NB4 (cell line): ENCODE measurements at regions not wholly inside any gene's neighbourhood (a gene's known extent, or its start where the extent isn't known, plus 50 kb on each side); places are given as distances from the start of the nearest gene placed in this dataset.
"Not testable (repeated sequence)": the region's sequence is repeated elsewhere in the genome, so short reads cannot be mapped to it uniquely, and the experiment has no call there.

ENCODE experiments used
- DNase-seq: peaks from one replicate; pipeline ENCODE4 v3.0.0; 2010; ENCODE audit warnings: low read depth
- H3K4me3 ChIP-seq: one replicate; pipeline ENCODE4 v1.5.1; 2011; ENCODE audit warnings: mild to moderate bottlenecking, low read depth, low read length, moderate library complexity

DNA sequence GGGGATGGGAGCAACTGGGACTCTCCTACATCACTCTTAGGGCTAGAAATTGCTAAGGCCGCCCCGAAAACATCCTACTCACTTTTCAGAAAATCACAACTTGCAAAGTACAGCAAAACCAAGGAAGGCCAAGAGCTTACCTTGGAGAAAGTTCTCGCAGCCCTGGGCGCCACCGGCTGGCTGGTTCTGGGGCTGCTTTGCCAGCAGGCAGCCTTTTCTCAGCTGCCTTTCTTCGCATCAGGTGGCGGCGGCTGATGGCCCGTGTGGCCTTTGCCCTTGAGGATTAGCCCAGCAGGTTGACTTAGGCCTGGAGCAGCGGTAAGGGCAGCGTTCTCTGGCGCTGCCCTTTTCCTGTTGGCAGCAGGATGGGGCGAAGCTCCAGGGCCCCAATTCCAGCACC, 77.3 kb upstream of the THOC3 start:
- not testable (repeated sequence) for DNase-seq, H3K4me3 ChIP-seq

DNA sequence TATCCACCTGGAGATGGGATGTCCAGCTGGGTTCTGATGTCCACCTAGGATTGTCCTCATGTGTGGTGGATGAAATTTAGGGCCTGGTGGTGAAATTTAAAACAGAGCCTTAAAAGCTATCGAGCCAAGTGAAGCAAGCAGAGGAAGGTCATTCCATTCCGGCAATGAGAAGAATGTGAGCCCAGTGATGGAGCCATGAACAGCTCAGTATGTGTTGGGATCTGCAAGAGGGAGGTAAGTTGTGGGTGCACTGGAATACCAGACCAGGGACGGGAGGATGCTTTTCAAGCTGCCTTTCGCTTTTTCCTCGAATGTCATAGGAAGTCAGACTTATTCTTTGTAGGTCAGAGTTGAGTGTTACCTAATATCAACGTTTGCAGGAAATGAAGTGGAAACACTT, 80.6 kb upstream of the THOC3 start:
- not testable (repeated sequence) for DNase-seq, H3K4me3 ChIP-seq

DNA sequence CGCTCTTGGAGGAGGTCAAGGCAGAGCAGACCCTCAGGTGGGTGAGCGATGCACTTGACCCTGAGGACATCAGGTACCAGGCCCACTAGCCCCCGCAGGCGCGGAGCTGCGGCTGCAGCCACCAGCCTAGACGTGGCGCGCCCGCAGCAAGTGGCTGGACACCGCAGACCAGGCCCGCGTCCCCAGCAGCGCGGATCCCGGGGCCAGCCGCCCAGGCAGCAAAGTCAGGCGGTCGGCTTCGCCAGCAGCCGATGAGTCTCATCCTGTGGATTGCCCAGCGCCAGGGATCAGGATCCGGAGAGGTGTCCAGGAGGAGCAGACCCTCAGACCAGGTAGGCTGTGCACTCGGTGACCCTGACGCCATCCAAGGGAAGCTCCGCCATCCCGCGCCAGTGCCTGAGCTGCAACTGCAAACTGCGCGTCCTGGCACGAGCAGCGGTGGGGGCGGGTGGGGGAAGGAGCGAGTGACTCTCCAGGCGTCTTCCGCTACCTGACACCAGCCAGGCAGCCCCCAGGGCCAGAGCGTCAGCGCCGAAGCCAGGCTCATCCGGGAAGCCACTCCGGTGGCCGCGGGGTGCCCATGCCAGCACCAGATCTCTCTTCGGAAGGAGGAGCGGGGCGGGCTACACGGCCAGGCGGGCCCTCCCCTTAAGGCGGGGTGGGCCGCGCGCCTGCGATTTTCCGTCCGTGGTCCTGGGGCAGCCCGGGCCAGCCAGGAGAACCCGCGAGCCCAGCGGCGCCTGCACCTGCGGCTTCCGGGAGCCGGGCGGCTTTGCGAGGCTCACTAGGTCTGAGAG, 92.6 kb upstream of the THOC3 start:
- H3K4me3 ChIP-seq, DNase-seq: not testable (repeated sequence)

DNA sequence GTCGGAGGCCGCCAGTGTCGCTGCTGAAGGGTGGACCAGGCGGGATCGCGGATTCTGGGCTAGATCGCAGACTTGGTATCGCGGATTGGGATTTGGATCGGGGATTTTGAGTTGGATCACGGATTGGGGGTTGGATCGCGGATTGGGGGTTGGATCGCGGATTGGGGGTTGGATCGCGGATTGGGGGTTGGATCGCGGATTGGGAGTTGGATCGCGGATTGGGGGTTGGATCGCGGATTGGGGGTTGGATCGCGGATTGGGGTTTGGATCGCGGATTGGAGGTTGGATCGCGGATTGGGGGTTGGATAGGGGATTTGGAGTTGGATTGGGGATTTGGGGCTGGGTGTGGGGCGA, 93.1 kb upstream of the THOC3 start:
- not testable (repeated sequence) for DNase-seq

DNA sequence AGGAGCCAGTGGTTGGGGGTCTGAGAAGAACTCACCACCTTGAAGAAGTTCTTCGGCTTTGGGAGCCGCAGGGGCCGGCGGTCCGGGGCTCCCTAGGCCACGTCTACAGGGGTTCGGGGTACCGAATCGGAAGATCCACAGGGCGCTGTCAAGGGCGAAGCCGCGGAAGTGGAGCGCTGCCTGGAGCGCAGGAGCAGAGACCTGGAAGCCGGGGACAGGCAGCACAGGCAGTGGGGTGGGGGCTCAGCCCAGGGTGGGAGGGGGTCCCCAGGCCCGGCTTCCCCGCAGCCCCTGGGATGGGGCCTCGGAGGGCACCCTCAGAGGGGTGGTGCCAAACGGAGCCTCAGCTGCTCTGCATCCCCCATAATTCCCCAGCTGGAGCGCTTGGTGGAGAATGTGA, 93.5 kb upstream of the THOC3 start:
- not testable (repeated sequence) for DNase-seq, H3K4me3 ChIP-seq

More for the DNA sequence above, 93.1 kb upstream of the THOC3 start:
- H3K4me3 ChIP-seq, result not testable (repeated sequence)

DNA sequence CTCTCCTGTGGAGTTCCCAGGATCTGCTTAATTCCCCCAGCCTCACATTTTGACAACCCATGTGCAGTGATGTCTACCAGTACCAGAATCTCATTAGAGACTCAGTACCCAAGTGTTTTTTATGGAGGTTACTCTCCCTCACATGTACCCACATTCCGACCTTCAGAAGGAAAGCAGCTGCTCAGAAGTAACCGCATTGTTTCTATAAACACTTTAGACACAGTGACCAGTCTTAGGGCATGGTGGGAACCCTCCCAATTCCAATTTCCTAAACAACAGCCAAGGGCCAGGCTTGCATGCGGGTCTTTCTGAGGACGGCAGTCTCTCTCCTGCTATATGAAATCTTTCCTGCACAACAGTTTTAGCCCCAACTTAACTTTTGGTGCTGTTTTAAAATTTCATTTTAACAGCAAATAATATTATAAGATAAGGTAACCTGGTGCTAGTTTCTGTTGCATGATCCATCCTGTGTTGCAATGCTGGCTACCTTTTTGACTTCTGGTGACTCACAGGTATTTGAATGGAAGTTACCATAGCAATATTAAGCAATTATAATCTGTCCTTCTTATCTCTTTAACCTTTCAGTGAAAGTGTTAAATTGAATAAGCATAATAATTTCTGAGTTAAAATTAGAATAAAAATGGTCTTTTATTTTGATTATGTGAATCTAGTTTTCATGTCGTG, 98.3 kb upstream of the THOC3 start:
- H3K4me3 ChIP-seq, DNase-seq: not testable (repeated sequence)

DNA sequence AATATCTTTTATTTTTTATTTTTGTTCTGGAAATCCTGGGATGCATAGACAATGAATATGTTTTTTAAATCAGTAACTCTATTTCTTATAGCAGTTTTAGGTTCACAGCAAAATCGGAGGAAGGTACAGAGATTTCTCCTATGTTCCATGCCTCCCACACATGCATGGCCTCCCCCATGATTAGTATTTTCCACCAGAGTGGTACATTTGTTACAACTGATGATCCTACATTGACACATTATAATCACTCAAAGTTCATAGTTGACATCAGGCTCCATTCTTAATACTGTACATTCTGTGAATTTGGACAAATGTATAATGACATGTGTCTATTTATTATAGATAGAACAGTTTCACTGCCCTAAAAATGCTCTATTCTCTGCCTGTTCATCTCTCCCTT, 99.0 kb upstream of the THOC3 start:
- H3K4me3 ChIP-seq, DNase-seq: not testable (repeated sequence)

DNA sequence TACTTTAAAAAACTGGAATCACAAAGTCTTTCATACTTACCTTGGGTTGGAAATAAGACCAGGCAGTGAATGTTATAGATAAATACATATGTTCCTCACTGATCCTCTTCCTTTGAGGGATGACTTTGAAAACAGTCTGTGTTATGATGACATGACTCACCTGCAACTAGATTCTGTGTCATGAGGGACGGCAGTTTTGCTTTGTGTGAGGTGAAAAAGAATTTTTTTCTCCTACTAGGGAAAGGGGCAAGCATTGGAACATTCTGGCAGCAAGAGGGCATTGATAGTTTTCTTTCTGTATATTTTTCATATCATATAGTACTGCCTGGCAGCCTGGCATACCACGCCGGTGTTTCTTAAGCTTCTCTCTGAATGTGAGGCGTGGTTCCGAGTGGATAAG, 99.8 kb upstream of the THOC3 start:
- not testable (repeated sequence) for H3K4me3 ChIP-seq, DNase-seq

DNA sequence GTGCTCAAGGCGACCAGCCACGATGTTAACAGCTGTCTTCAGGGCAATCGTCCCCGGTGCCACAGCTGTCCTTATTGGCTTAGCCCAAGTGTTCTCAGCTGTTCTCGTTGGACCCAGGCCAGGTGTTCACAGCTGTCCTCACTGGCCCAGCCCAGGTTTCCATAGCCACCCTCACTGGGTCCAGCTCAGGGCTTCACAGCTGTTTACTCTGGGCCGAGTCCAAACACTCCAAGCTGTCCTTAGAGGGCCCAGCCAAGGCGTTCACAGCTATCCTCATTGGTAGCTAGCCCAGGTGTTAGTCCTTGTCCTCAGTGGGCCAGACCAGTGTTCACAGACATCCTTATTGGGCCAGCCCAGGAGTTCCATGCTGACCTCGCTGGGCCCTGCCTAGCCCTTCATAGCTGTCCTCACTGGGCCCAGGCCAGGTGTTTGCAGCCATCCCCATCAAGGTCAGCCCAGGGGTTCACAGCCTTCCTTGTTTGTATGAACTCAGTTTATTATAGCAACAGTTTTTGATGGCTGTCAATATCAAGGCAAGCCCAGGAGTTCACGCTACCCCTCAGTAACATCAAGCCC, 106.0 kb upstream of the THOC3 start:
- H3K4me3 ChIP-seq, DNase-seq: not testable (repeated sequence)

DNA sequence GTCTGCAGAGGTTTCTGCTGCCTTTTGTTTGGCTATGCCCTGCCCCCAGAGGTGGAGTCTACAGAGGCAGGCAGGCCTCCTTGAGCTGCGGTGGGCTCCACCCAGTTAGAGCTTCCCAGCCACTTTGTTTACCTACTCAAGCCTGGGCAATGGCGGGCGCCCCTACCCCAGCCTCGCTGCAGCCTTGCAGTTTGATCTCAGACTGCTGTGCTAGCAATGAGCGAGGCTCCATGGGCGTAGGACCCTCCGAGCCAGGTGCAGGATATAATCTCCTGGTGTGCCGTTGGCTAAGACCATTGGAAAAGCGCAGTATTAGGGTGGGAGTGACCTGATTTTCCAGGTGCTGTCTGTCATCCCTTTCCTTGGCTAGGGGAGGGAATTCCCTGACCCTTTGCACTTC, 115.6 kb upstream of the THOC3 start:
- H3K4me3 ChIP-seq, DNase-seq: not testable (repeated sequence)

DNA sequence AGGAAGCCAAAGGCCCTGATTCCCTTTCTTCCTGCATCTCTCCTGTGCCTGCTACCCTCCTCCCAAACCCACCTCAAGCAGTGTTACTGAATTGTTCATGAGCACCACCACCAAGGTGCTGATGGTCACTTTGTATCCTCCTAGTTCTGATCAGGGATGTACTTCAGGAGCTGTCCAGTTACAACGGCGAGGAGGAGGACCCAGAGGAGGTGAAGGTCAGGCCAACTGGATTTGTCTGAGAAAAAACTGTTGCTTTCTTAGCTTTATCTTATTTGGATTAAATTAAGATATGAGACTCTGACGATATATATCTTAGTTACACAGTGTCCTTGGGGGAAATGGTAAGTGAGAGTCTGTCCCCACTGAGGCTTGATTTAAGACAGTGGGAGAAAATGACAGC, 135.0 kb upstream of the THOC3 start:
- not testable (repeated sequence) for DNase-seq, H3K4me3 ChIP-seq

DNA sequence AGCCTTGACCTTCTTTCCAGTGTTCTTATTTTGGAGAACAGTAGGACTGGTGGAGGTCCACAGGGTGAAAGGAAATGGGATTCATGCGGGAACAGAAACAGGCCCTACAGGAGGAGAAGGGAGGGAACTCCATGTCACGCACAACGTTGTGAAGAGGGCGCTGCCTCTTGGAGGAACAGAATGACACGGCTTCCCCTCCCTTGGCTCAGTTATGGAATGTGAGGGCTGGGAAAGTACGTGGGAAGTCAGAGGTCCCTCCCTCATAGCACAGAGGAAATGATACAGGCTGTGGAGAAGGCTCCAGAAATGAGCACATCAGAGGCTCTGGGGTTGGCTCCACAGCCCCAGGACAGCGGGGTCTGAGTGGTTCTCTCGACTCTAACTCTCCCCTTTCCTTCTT, 125.3 kb upstream of the SIMC1 start:
- DNase-seq, H3K4me3 ChIP-seq: not testable (repeated sequence)

DNA sequence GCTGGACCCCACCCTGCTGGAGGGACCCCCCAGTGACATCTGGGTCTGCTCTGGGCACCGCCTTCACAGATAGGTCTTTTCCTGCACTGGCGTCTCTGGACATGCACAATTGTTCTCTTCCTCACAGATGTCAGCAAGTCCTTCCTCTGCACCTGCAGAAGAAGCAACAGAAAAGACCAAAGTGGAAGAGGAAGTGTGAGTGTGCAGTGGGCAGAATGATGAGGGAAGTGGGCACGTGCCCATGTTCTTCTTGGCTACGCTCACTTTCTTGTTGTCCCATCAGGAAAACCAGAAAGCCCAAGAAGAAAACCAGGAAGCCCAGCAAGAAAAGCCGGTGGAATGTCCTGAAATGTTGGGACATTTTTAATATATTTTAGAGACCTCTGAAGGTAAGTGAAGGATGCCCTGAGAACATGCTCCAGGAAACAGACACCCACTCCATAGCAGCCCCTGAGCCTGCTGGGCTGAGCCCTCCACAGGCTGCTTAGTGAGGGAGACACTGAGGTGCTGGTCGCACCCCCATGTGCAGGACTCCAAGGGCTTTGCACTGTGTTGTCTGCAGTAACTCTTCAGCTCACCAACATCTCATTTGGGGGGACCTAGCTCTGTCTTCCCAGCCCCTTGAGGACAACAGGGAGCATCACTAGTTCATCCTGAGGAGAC, 124.4 kb upstream of the SIMC1 start:
- H3K4me3 ChIP-seq, DNase-seq: not testable (repeated sequence)

DNA sequence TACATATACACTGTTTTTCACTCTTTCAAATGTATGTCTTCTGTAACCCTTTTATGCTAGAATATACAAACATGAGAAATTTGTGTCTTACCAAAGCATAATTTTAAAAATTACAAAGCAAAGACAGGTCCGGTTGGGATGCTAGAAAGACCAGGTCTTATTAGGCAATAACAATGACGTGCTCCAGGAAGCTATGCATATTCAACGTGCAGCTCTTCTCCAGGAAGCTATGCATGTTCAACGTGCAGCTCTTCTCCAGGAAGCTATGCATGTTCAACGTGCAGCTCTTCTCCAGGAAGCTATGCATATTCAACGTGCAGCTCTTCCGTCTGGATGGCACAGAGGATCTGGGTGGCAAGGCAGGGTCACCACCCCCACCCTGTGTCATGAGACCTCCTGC, 123.4 kb upstream of the SIMC1 start:
- not testable (repeated sequence) for H3K4me3 ChIP-seq, DNase-seq

DNA sequence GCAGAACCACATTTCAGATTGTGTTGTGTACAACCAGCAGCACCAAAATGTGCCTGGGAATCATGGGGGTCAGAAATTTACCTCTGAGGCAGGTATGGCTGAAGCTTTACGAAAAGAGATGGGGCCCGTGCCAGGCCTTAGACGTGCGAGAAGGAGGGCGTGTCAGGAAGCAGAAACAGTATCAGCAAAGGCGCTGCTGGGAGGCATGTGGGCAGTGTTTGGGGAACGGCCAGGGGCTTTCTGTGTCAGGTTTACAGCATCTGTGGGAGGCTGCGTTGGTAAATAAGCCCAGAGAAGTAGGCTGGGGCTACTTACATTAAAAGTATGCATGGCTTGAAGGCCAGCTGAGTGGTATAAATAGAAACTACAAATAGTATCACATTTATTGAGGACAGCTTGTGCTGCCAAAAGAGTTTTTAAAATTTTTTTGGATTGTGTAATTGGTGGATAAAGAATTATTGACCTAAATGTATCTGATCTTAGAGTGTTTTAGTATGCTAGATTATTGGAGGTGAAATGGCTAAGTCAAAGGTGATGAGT, 120.5 kb upstream of the SIMC1 start:
- DNase-seq, H3K4me3 ChIP-seq: not testable (repeated sequence)

DNA sequence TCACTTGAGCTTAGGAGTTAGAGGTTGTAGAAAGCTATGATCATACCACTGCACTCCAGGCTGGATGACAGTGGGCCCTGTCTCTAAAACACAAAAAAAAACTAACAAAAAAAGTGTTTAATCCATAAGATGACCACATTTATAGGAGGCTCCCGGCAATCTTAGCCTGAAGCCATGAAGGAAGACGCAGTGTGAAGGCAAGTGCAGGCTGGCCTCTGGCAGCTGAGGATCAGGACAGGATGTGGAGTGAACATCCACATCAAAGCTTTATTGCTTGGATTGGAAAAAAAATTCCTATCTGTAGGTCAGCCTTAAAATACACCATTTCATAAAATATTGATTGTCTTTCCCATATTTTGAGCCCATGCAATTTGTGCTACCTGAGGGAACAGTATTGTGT, 115.9 kb upstream of the SIMC1 start:
- DNase-seq, H3K4me3 ChIP-seq: not testable (repeated sequence)

DNA sequence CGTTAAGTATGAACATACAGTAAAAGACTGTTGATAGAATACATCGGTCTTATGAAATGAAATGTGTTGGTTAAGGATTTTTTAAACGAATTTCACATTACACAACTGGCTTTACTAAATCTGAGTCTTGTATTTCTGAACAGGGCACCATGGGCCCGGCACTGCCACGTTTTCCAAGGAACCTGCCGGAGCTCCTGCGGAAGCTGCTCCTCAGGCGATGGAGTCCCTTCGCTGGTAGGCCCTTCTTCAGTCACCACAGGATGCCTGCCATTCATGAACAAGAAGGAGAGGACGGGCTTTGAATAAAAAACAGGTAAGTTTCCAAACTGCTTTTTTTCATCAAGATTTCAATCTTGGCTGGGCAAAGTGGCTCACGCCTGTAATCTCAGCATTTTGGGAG, 114.1 kb upstream of the SIMC1 start:
- not testable (repeated sequence) for DNase-seq, H3K4me3 ChIP-seq
